HG02798 (cell line): ENCODE measurements at regions not wholly inside any gene's neighbourhood (a gene's known extent, or its start where the extent isn't known, plus 50 kb on each side); places are given as distances from the start of the nearest gene placed in this dataset.
"Not testable (repeated sequence)": the region's sequence is repeated elsewhere in the genome, so short reads cannot be mapped to it uniquely, and the experiment has no call there.

Experiments
- ATAC-seq: cut with Tn5 transposase; IDR thresholded peaks from one replicate; pipeline ENCODE4 v1.9.1; 2021; ENCODE audit warnings: mild to moderate bottlenecking; ENCODE audit not compliant: unreplicated experiment, poor library complexity

- ATAC-seq = no peak
Measured at GRCh38 chr17:74141612-74142011, 61.9 kb upstream of the RPL38 start.

DNA sequence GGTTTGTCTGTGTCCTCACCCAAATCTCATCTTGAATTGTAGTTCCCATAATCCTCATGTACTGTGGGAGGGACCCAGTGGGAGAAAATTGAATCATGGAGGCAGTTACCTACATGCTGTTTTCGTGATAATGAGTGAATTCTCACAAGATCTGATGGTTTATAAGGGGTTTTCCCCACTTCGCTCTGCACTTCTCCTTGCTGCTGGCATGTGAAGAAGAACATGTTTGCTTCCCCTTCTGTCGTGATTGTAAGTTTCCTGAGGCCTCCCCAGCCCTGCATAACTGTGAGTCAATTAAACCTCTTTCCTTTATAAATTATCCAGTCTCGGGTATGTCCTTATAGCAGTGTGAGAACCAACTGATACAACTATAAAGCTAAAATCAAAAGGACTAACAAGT, 60.2 kb upstream of the RPL38 start:
- ATAC-seq = not testable (repeated sequence)

DNA sequence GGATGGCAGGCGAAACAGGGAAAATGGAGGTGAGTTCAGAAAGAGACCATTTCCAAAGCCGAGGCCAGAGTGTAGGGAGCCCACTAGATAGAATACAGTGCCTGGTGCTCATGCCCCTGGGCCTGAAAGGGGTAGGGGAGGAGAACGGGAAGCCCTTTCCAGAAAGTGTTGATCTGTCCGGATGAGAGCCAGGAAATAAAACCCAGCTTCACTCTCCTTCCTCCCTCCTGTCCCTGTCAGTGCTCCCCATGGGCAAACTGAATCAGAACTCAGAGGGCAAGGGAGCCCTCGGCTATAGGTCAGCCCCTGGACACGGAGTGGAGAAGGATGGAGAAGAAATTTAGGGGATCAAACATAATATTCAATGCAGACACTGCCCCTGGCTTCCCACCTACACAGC, 57.7 kb upstream of the RPL38 start:
- no peak for ATAC-seq

- ATAC-seq = no peak
Measured at GRCh38 chr17:74146196-74146595, 57.3 kb upstream of the RPL38 start.

DNA sequence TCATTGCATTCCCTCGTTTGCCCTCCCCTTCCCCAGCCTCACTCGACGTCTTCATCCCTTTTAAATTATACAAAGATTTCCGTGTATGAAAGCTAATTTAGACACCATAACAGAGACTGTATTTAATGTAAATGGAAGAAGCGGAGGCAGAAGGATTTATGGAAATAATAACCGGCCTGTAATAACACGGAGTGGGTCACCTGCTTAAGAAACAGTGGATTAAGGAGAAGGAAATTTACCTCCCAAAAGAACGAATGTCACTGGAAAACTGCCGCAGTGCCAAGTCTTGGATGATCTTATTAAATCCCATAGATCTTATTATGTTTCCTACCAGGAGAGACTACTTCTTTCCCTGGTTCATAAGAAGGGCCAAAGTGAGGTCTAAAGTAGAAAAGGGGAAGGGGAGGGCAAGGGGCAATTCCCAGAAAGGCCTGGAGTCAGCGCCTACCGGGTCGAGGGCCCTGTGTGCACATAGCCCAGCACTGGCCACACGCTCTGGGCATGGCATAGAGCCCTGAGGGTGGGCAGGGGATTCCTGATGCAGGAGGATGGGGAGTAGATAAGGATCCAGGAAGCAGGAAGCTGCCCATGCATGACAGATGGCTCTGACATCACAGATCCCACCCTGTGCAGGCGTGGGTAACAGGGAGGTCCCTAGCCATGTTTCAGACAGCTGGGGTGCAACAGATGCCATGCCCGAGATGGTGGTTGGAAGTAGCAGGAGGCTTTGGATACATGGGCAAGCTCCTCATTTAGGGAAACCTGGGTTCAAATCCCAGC, 56.2 kb upstream of the RPL38 start:
- ATAC-seq = no peak

GRCh38 chr17:74147966-74148365, 55.5 kb upstream of the RPL38 start:
- no peak for ATAC-seq

- ATAC-seq = no peak
Measured at GRCh38 chr17:74148446-74148845, 55.0 kb upstream of the RPL38 start.

- no peak for ATAC-seq
Measured at GRCh38 chr17:74148901-74149596, 54.4 kb upstream of the RPL38 start.

DNA sequence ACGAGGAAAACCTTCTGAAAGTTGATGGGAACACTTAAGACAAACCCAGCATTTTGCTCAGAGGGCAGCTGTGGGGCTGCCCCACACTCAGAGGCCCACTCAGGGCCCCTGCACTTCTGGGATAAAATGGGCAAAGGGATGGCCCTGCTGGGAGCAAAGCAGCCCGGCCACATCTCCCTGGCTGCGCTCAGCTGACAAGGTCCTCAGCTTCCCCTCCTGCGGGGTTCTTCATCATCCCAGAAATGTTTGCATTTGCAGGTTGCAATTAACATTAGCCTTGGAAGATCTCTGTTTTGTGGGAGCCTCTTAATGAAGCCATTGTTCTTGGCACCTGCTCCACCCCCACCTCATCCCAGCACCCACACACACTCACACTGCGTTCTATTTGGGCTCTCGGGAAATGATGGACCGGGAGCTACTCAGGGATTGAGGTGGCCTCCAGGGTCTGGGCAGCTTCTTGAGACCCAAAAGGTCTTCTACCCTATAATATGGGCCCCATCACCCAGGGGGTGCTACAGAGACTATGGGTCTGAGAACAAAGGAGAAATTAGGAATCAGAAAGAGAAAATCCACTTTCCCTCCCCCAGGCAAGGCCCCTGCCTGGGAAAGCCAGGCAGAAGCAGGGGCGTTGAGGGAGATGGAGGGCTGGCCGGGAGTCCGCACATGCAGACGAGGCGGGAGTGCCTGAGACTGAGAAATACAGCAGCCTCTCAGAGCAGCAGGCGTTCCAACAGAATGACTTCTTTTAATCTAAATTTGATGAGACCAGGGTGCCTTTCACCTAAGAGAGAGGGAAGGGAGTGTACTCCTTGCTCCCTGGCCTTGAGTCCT, 53.7 kb upstream of the RPL38 start:
- ATAC-seq = no peak

GRCh38 chr17:74150428-74151025, 53.0 kb upstream of the RPL38 start:
- ATAC-seq = no peak

DNA sequence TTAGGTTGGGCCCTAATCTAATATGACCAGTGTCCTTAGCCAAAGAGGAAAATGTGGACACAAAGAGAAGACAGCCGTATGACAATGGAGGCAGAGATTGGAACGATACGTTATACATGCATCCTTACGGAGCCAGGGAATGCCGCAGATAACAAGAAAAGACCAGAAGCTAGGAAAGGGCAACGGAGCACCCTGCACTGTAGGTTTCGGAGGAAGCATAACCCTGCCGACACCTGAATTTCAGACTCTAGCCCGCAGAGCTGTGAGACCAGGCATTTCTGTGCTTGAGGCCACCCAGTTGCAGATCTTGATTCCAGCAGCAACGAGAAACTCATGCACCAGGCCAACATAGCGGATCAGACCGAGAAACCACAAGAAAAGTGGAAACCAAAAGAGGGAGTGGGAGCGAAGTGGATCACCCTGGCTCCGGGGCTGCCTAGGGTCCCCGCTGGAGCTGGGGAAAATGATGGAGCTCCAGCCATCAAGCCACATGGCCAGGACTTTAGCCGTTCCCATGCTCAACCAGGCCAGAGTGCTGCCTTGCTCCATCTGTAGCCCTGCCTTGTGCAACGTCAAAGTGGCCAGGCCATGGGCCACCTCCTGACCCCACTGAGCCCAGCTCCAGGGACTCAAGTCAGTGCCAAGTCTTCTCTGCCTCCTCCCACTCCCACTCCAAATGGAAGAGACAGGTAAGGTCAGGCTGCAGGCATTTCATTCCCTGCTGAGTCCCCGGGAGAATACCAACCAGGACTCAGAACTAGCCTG, 51.7 kb upstream of the RPL38 start:
- no peak for ATAC-seq

GRCh38 chr17:74152591-74153455, 50.7 kb upstream of the RPL38 start:
- ATAC-seq = no peak

GRCh38 chr17:74153456-74153810, 50.0 kb upstream of the RPL38 start:
- no peak for ATAC-seq
